T-helper 2 cell treated with Interferon-gamma antibody and Interleukin-4, amounts not matched to agents 100 ng/mL and 5 ng/mL, for 36 hours (primary cell): ENCODE measurements at regions not wholly inside any gene's neighbourhood (a gene's known extent, or its start where the extent isn't known, plus 50 kb on each side); places are given as distances from the start of the nearest gene placed in this dataset.

Experiments used
- intact Hi-C: fragments of 100-400 bp; cut with micrococcal nuclease; formaldehyde crosslinking; loops from one replicate; pipeline ENCODE4 v1.15.1; 2023

DNA sequence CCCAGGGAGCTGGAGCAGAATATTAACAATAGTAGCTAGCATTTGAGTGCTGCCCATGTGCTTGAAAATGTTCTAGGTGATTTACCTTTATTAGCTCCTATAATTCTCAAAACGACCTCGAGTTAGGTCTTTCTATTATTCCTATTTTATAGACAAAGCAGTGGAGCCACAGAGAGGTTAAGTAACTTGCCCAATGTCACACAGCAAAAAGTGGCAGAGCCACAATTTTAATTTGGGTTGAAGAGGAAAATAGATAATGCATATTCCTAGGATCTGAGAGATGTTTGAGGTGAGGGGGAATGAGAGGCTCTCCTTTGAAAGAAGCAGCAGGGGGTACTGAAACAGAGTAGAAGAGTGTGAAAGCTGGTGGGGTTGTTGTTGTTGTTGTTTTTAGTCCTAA is 354.5 kb upstream of the SLC35B3 start:
- intact Hi-C loops: no loop called here

DNA sequence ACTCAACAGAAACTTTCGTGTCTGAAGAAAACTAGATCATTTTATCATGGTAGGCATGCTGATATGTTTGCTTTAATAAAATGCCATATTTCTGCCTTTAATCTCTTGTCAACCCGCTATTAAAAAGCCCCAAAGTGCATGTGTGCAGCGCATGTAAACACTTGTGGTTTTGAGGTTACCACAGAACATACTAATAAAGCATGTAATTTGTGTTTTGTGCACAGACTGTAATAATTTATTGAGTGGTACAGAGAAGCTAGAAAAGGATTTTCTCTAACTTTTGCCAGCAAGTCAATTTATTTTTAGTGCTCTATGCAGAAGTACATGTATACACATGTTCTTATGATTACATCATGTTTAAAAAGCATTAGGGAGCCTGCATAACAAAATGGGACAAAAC is 349.9 kb upstream of the SLC35B3 start:
- intact Hi-C loops: no loop called here

DNA sequence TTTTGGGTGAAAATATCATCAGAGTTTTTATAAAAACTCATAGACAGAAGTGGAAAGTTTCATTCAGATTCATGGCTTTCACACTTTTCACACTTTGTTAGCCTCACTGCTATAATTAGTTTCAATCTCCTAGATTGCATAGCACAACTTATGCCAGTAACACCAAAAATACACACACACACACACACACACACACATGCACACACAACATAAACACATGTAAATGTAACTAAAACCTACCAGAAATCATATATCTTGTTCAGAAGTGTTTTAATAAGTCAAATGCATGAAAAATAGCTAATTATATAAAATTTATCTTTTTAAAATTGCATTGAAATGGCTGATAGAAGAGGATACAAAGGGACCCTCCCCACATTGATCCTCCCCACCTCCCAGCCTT is 347.8 kb upstream of the SLC35B3 start:
- intact Hi-C loops: no loop called here

DNA sequence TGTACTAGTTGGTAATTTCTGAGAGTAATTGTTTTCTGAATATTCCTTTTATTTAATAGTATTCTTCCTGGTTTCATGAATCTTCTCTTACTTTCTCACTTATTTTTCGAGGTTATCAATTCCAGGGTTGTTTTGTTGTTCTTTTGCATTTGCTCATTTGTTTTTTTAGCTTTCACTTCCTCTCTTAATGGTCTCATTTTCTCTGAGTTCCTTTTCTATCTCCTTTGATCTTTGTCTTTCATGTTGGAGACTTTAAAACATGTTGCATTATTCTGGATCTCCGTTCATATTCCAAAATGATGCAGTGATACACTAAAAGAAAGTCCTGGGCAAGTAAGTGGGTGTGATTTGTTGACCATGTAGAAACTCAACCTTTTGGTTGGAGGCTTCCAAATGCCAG is 345.3 kb upstream of the SLC35B3 start:
- intact Hi-C loops: no loop called here

DNA sequence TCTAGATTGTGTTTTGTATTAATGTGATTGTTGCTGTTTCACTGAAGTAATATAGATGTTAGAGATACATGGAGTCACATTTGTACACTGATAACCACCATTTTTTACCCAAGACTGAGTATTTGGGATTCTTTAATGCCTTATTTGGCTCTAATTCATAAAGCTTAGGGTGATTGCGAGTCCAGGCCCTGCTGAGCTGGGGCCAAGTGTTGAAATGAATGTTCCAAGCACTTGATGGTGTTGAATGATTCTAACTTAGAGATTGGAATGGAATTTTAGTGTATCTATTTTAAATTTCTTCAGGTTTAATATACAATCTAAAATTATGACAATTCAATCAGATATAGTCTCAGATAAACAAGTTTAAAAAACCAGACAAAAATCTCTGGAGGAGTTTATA is 329.4 kb upstream of the SLC35B3 start:
- intact Hi-C loops: no loop called here

DNA sequence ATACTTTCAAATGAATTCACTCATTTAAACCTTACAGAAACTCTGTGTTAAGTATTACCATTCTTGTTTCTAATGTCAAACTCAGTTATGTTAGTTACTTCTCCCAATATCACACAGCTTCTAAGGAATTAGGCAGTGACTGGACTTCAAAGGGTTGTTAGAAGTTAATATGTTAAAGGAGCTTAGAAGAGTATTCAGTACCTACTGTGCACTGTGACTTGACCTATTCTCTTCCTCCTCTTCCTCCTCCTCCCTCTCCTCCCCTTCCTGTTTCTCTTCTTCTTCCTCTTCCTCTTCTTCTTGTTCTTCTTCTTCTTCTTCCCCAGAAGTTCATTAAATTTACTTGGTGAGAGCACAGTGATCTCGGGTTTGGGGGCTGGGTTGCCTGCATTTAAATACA is 325.6 kb upstream of the SLC35B3 start:
- intact Hi-C loops: no loop called here

DNA sequence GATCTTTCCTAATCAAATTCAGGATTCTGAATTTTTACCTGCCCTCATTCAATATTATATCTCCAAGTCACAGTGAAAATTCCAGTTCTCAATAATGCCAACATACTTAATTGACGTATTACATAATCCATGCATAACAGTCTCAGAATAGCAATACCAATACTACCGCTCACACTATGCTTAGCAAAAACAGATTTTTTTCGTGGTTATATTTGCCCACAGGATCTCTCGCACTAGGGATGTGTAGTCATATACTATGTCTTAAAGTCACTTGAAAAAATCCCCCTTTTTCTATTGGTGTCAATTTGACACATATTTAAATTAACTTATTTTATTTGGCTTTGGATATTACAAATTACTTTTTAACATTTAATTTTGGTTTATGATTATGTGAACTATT is 323.1 kb upstream of the SLC35B3 start:
- intact Hi-C loops: no loop called here

DNA sequence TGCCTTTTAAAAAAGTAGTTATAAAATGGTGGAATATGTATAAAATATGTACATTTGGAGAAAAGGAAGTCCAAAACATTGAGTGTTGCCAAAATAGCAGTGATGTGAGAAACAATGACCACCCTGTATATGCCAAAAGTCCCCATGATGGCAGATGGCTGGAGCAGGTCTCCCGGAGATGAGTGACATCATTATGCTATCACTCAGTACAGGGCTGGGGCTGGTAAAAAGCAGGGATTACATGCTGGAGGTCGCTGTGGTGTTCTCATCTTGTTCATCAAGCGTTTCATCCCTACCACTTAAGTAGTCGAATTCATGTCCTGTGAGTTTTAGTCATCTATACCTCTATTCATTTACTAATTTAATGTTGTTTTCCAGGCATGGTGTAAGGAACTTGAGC is 315.3 kb upstream of the SLC35B3 start:
- intact Hi-C loops: no loop called here

DNA sequence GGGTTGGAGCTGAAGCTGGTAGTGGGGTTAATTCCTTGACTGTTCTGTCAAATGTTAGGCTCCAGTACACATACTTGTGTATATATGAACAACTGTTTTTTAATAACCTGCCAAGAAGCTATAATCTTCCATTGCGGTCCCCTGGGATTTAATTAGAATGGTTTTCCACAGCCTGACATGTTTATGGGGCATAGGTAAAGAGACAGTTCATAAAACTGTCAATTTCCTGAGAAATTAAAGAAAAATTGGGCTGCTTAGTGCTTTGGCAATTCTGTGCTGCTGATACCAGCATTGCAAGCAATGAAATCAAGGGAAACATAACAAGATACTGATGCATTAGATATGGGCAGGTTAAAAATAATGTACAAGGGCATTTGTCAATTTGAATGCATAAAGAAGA is 314.1 kb upstream of the SLC35B3 start:
- intact Hi-C loops: no loop called here

DNA sequence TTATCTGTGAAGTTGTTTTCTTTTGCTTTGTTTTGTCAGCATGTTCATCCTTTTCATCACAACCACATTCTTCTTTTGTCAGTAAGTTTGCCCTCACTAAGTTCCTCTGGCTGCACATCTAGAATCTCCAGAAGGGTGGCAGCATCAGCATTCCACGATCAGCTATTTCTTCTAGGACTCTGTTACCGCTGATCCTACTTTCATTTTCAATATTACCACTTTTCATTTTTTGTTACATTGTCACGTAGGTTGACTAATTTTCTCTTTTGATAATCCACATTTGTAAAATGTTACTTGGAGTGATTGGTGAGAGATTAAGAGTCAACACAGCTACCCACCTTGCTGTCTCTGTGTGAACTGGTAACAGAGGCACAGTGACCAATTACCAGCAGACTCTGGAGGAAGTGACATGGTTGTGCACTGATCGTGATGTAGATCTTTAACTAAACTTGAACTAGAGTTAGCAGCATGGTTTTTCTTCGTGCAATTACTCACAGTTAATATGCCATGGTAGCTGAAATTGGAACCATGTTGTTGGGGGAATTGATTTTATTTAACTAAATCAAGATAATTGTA is 307.9 kb upstream of the SLC35B3 start:
- intact Hi-C loops: no loop called here

DNA sequence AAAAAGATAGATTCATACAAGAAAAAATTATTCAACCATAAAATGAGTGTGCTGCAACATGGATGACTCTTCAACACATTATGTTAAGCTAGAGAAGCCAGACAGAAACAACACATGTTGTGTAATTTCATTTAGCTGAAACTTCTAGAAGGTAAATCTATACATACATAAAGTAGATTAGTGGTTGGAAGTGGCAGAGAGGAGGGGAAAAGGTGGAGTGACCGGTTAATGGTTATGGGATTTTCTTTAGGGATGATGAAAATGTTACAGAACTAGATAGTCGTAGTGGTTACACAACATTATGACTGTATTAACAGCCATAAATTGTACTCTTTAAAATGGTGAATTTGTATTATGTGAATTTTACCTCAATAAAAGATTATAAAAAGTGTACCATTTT is 304.1 kb upstream of the SLC35B3 start:
- intact Hi-C loops: no loop called here

DNA sequence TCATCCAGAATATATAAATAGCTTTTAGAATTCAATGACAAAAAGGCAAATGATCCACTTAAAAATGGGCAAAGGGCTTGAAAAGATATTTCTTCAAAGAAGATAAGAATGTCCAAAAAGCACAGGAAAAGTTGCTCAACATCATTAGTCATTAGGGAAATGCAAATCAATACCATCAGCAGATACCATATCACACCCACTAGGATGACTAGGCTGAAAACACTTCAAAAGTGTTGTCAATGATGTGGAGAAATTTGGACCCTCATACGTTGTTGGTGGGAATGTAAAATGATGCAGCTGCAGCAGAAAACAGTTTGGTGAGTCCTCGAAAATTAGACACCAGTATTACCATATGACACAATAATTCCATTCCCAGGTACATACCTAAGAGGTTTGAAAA is 303.6 kb upstream of the SLC35B3 start:
- intact Hi-C loops: no loop called here

DNA sequence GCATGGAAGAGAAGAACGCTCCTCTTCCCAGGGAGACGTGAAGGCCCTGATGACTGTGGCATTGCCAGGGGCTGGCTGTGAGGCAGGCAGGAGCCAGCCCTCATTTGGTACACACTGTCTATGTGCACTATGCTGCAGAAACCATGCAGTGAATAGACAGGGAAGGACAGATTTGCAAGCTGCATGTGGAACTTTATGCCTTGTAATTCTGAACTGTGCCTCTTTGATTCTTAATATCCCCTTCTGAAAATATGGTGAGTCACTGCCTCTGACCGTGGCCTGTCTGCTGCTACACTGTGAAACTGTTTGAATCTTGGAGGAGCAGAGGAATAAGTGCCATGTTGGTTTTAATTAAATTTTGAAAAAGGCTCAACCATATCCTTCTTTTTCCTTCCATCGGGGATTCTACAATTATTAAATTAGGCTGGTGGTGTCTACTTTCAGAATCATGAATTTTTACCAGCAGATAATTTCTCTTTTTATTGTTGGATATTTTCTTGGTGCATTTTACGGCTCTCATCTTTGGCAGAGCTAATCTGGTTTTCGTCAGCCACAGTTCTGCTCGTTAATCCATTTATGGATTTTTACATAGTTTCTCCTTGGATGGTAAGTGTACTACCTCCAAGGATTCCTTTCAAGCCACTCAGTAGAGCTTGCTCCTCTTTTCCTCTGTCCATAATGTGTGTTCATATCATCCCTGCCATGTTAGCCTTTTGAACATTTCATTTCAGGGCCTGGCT is 301.0 kb upstream of the SLC35B3 start:
- intact Hi-C loops: no loop called here

DNA sequence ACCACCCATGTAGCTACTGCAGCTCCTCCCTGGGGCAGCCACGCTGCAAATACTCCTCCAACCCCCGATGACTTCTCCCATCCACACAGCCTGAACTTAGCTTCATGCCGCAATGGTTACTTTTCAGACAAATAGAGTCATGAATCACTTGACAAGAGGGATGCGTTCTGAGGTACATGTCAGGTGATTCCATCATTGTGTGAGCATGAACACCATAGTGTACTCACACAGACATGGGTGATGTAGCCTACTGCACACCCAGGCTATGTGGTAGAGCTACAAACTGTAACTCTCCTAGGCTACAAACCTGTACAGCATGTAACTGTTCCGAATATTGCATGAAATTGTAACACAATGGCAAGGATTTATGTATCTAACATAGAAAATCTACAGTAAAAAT is 298.5 kb upstream of the SLC35B3 start:
- intact Hi-C loops: no loop called here

DNA sequence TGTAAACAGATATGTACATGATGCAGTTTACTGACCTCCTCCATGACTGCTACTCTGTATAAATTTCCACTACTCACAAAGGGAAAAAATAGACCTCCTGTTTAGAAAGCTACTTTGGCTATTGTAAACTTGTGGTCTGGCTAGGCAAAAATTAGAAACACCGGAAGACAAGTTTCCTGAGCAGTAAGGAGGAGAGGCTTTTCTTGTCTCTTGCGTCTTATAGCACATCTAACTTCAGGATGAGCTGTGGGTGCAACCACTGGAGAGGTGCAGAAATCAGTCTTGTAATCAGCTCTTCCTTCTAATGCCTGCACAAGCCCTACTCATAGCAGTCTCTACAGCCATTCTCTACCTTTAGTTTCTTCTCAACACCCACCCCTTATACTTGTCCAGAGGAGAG is 296.5 kb upstream of the SLC35B3 start:
- intact Hi-C loops: no loop called here

DNA sequence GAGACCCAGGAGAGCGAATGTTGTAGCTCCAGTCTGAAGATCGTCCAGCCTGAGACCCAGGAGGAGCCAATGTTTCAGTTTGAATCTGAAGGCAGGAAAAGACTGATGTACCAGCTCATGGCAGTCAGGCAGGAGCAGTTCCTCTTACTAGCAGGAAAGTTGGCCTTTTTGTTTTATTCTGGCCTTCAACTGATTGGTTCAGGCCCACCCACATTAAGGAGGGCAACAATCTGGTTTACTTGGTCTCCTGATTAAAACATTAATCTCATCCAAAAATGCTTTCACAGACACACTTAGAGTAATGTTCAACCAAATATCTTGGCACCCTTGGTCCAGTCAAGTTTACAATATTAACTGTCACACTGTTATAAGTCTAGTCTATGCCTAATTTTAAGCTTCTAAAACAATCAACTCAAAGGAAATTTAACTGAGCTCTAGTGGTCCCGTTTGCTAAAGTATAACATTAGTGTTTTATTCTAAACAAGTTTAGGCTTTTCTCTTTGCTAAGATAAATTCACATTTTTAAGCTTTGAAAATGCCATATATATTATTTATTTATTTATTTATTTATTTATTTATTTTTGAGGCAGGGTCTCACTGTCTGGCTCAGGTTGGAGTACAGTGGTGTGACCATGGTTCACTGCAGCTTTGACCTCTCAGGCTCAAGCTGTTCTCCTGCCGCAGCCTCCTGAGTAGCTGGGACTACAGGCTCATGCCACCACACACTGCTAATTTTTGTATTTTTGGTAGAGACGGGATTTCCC is 275.5 kb upstream of the SLC35B3 start:
- intact Hi-C loops: no loop called here

DNA sequence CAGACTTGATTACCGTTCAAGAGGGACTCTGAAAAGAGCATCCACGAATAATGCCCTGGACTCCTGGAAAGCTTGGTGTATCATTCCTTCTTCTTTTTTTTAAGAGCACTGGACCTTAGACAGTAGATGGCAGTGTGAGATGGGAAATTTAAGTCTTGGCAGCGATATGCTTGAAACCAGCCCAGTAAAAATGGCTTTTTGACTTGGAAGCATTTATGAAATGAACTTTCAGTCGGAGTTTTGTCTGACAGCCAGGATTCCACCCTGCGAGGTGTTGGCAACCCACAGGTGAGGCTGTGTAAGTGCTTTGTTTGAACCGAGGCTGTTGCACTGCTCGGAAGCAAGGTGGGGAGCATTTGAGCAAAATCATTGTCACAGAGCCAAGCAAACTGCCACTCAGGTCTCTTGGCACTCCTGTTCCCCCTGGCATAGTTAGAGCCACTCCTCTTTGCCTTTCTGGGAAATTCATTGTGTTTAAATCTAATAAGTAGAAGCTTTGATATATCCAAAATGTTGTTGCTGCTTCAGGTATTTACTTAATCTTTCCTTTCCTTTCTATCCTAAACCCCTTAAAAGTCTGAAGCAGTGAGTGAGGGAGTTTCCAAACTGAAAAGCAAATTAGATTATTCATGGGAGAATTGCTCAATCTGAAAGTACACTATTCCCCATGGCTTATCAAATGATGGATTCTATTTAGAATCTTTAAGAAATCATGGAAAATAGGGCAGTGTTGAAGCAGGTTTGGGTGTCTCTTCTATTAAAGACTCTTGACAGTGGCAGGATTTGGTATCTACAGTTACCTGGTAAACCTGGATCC is 272.8 kb upstream of the SLC35B3 start:
- intact Hi-C loops: no loop called here

DNA sequence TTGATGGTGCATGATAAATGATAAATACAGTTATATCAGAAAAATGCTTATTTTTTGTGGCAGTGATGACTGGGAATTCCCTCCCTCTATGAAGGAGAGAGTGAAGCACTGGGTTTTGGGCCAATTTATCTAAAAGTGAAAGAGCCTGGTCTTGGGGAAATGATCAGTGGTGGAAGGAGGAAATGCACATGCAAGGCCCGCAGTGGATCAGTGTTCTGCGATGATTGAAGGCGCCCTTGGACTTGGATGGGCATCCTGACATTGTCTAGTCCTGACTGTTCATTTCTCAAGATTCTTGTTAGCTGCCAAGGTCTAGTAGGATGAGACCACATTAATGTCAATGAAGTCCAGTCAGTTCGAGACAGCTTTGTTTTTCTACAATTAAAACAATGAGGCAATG is 272.0 kb upstream of the SLC35B3 start:
- intact Hi-C loops: no loop called here

DNA sequence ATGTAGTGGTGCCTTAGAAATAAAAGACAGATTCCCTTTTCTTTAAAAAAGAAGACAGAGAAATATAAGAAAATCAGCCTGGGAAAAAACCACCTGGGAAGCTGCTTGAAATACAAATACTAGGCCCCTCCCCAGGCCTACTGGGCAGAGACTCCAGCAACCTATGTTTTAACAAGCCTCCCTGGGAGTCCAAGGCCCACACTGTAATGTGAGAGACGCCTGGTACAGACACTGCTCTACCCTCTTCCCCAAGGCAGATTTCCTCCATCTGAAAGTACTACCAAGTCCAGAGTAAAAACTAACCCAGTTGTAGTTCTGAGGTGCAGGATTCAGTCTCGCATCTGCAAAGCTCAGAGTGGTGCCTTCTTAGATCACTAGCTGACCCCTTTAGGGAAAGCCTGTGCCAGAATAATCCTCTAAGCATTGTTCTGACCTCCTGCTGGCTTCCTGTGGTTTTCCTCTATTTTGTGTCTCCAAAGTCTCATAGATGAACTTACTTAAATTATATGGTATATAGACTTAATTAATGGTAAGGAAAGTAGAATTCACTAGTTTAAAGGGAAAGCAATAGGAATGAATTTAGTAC is 270.2 kb upstream of the SLC35B3 start:
- intact Hi-C loops: no loop called here

DNA sequence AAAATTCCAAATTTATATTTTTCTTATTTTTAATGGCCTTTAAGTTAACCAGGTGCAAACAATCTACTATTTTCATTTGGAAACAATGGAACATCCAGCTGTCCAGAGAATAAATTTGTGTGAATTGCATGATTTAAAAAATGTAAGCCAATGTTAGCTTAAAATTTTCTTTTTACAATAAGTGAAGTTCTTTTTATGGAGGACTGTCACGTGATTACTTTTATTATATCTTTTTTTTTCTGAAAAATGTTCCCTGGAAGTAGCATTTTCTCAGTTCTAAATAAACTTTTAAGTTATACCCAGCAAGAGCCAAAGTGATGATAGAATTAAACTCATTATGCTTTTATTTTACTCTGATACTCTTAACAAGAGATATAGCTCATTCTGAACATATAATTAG is 267.7 kb upstream of the SLC35B3 start:
- intact Hi-C loops: no loop called here

DNA sequence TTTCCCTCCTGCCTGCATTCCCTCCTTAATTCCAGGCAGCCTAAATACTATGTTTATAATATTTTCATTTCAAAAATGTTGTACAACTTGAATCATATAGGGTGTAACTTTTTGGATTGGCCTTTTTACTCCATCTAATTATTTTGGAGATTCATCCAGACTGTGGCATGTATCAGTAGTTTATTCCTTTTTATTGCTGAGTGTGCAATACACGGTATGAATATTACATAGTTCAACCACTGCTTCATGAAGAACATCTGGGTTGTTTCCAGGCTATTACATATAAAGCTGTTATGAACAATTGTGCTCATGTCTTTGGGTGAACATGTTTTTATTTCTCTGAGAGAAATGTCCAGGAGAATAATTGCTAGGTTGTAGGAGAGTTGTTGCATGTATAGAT is 253.5 kb upstream of the SLC35B3 start:
- intact Hi-C loops: no loop called here

DNA sequence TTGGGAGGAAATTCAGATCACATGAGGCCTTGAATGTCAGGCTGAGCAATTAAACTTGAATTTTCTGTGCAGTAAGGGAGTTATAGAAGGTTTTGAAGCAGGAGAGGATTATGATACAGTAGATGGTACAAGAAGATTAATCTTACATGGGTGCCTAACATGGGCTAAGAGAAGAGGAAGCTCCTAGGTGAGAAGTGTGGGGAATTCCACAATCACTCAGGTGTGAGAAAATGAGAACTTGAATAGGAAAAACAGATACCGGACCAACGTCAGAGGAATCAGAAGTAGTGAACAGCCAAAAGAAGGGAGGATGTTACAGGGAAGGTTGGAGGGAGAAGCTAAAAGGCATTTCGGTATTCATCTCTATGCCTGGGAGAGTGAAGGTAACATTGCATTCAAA is 250.7 kb upstream of the SLC35B3 start:
- intact Hi-C loops: no loop called here
